ENCODE measurements at regions not wholly inside any gene's neighbourhood (a gene's known extent, or its start where the extent isn't known, plus 50 kb on each side); places are given as distances from the start of the nearest gene placed in this dataset.

GRCh38 chr7:94274828-94275227 lies 119.9 kb upstream of the COL1A2 start:
- WGBS (ENCODE audit: insufficient coverage, low coverage, missing lambda C conversion rate) = 0% methylated on average over 3 of the region's 3 CpGs
- POLR2A ChIA-PET = no interaction called here

GRCh38 chr7:94276027-94276426 lies 118.7 kb upstream of the COL1A2 start:
- intact Hi-C loops (cut with micrococcal nuclease) = loop anchor here (10.0 kb wide), 1 partner anchor 371 kb away; the partner anchor contains the start of gene GNGT1
- Histone ChIP-seq H2AFZ (ENCODE audit: low read depth, low read length) (no peak overlapping the region), H3K9me3 (replicated peaks; ENCODE audit: control insufficient read depth, insufficient read depth, low read depth, low read length) (no peaks in the 10 kb centered on the region), H3K27ac (ENCODE audit: extremely low read depth, low read depth, low read length) (no peak overlapping the region), H3K4me3 (no peak overlapping the region), H3K79me2 (ENCODE audit: control insufficient read depth, insufficient read depth, low read length) (no peaks in the 10 kb centered on the region), H3K4me2 (ENCODE audit: insufficient read depth, low read length) (no peak overlapping the region), H3K4me1 (replicated peaks in 1 of 2; ENCODE audit: control insufficient read depth in 2 of 2, insufficient read depth in 2 of 2, low read length in 2 of 2) (no peaks in the 10 kb centered on the region), H3K36me3 (ENCODE audit: control insufficient read depth, insufficient read depth, low read length) (no peaks in the 10 kb centered on the region), H4K20me1 (replicated peaks; ENCODE audit: control insufficient read depth, insufficient read depth, low read length) (no peaks in the 10 kb centered on the region), H3K27me3 (ENCODE audit: control insufficient read depth in 2 of 2, insufficient read depth in 2 of 2, low read length in 2 of 2) (no peaks in the 10 kb centered on the region), H3K9ac (ENCODE audit: insufficient read depth in 1 of 2, low read depth in 2 of 2, low read length in 2 of 2) (no peak overlapping the region), H3K9me1 (ENCODE audit: control insufficient read depth, insufficient read depth, low read length) (no peaks in the 10 kb centered on the region)
- TF ChIP-seq PBX2 (CRISPR knock-in tag; IDR thresholded peaks at IDR 0.05; ENCODE audit: low read depth) = no peak
- TF ChIP-seq PBX2 (tag; conservative IDR thresholded peaks at IDR 0.05; ENCODE audit: low read depth) = no peak
- peak in 1 of 2 experiments; percentile 89; a peak in 2 of 4 replicates for TF ChIP-seq SRF (CRISPR knock-in tag; IDR thresholded peaks at IDR 0.05)
- DNase-seq (ENCODE audit: extremely low read depth in 1 of 4, low spot score in 3 of 4) (no peak), FAIRE-seq (no peak), ATAC-seq (no peak)
- CTCF ChIA-PET (ENCODE audit: low intra/inter-chr PET ratio) = interaction anchor here (1.7 kb wide), 1 partner anchor 1030 kb away, joined by 7 read pairs; no protein-coding TSS in a partner anchor
- WGBS (ENCODE audit: insufficient coverage, low coverage, missing lambda C conversion rate) = 4% methylated on average over 4 of the region's 4 CpGs
- POLR2A ChIA-PET = no interaction called here
- BruUV-seq (replicated peaks) = no TSS peak
- in situ Hi-C loops (cut with MboI) = no loop called here

More at GRCh38 chr7:94274828-94275227, 119.9 kb upstream of the COL1A2 start:
- H3K4me1 ChIP-seq (replicated peaks in 1 of 2; ENCODE audit: control insufficient read depth in 2 of 2, insufficient read depth in 2 of 2, low read length in 2 of 2) = no peaks in the 10 kb centered on the region
- CTCF ChIA-PET (ENCODE audit: low intra/inter-chr PET ratio) = no interaction called here
- no TSS peak for BruUV-seq (replicated peaks)
- no peaks in the 10 kb centered on the region for H4K20me1 ChIP-seq (replicated peaks; ENCODE audit: control insufficient read depth, insufficient read depth, low read length)
- no peaks in the 10 kb centered on the region for H3K9me3 ChIP-seq (replicated peaks; ENCODE audit: control insufficient read depth, insufficient read depth, low read depth, low read length)
- intact Hi-C loops (cut with micrococcal nuclease) (loop anchor here (10.0 kb wide), 1 partner anchor 370 kb away; the partner anchor contains the start of gene GNGT1), in situ Hi-C loops (cut with MboI) (no loop called here)
- no peak overlapping the region for H3K4me3 ChIP-seq
- FAIRE-seq (no peak), DNase-seq (ENCODE audit: extremely low read depth in 1 of 4, low spot score in 3 of 4) (no peak), ATAC-seq (no peak)
- no peaks in the 10 kb centered on the region for H3K27me3 ChIP-seq (ENCODE audit: control insufficient read depth in 2 of 2, insufficient read depth in 2 of 2, low read length in 2 of 2)
- no peak overlapping the region for H3K9ac ChIP-seq (ENCODE audit: insufficient read depth in 1 of 2, low read depth in 2 of 2, low read length in 2 of 2)
- H2AFZ ChIP-seq (ENCODE audit: low read depth, low read length) = no peak overlapping the region
- H3K79me2 ChIP-seq (ENCODE audit: control insufficient read depth, insufficient read depth, low read length) = no peaks in the 10 kb centered on the region
- no peaks in the 10 kb centered on the region for H3K36me3 ChIP-seq (ENCODE audit: control insufficient read depth, insufficient read depth, low read length)
- no peak overlapping the region for H3K4me2 ChIP-seq (ENCODE audit: insufficient read depth, low read length)
- H3K27ac ChIP-seq (ENCODE audit: extremely low read depth, low read depth, low read length) = no peak overlapping the region
- TF ChIP-seq CREBBP (IDR thresholded peaks at IDR 0.05; ENCODE audit: low read depth, low read length) (no peak), TCF7 (IDR thresholded peaks at IDR 0.05; ENCODE audit: borderline replicate concordance) (peak; percentile 62; the same call in 1 of the 2 replicates), LEF1 (IDR thresholded peaks at IDR 0.05) (no peak)
- H3K9me1 ChIP-seq (ENCODE audit: control insufficient read depth, insufficient read depth, low read length) = no peaks in the 10 kb centered on the region
